ENCODE measurements at regions not wholly inside any gene's neighbourhood (a gene's known extent, or its start where the extent isn't known, plus 50 kb on each side); places are given as distances from the start of the nearest gene placed in this dataset.

- CTCF ChIA-PET: no interaction called here
- POLR2A ChIA-PET: no interaction called here
Observed at GRCh38 chr5:29994519-29994918, 1199.0 kb upstream of the CDH6 start.

GRCh38 chr5:29993286-29993685, 1200.2 kb upstream of the CDH6 start:
- H3K27ac ChIP-seq (ENCODE audit: insufficient read depth, low read depth, low read length): no peak overlapping the region
- no peak overlapping the region for H3K9ac ChIP-seq (replicated peaks; ENCODE audit: extremely low read depth, insufficient read depth, low read length)
- dilution Hi-C loops (cut with MboI; ENCODE audit: extremely low pct_ligation_motif_present, low sequenced_read_pairs) (no loop called here), intact Hi-C loops (cut with micrococcal nuclease) (no loop called here)
- no peaks in the 10 kb centered on the region for H3K9me1 ChIP-seq (replicated peaks; ENCODE audit: control insufficient read depth, extremely low read depth, insufficient read depth, low read length)
- DNase-seq (ENCODE audit: low read depth, low spot score): no peak
- no peak overlapping the region for H2AFZ ChIP-seq (ENCODE audit: low read depth, low read length)
- H3K4me1 ChIP-seq (ENCODE audit: control insufficient read depth, extremely low read depth, insufficient read depth, low read length): no peaks in the 10 kb centered on the region
- H3K27me3 ChIP-seq (ENCODE audit: control insufficient read depth in 2 of 2, insufficient read depth in 2 of 2, low read length in 2 of 2): no peaks in the 10 kb centered on the region
- FAIRE-seq: no peak
- H3K36me3 ChIP-seq (ENCODE audit: control insufficient read depth in 2 of 2, extremely low read depth in 1 of 2, insufficient read depth in 2 of 2, low read length in 2 of 2): no peaks in the 10 kb centered on the region
- no peaks in the 10 kb centered on the region for H4K20me1 ChIP-seq (replicated peaks; ENCODE audit: control insufficient read depth, extremely low read depth, insufficient read depth, low read length)
- no peak for TF ChIP-seq FOS (IDR thresholded peaks at IDR 0.05; ENCODE audit: borderline replicate concordance, insufficient read depth, low read length)
- no peak for TF ChIP-seq MYC (IDR thresholded peaks at IDR 0.05; ENCODE audit: low read depth, low read length)
- TF ChIP-seq EZH2 (IDR thresholded peaks at IDR 0.05; ENCODE audit: borderline replicate concordance, low read depth, low read length, severe bottlenecking): no peak
- no TSS peak for BruUV-seq (replicated peaks)
- H3K4me2 ChIP-seq (ENCODE audit: insufficient read depth, low read length): no peak overlapping the region
- POLR2A ChIA-PET: no interaction called here
- CTCF ChIA-PET: no interaction called here
- no peaks in the 10 kb centered on the region for H3K79me2 ChIP-seq (ENCODE audit: control insufficient read depth, insufficient read depth, low read length)
- peaks cover 8% of the 10 kb centered on the region for H3K9me3 ChIP-seq (replicated peaks; ENCODE audit: control insufficient read depth, insufficient read depth, low read length)
- no peak overlapping the region for H3K4me3 ChIP-seq (replicated peaks in 1 of 3; ENCODE audit: insufficient read depth in 1 of 3, low read depth in 1 of 3, low read length in 3 of 3)

More at GRCh38 chr5:29994519-29994918, 1199.0 kb upstream of the CDH6 start:
- Histone ChIP-seq H4K20me1 (replicated peaks; ENCODE audit: control insufficient read depth, extremely low read depth, insufficient read depth, low read length) (no peaks in the 10 kb centered on the region), H3K36me3 (ENCODE audit: control insufficient read depth in 2 of 2, extremely low read depth in 1 of 2, insufficient read depth in 2 of 2, low read length in 2 of 2) (no peaks in the 10 kb centered on the region), H3K4me2 (ENCODE audit: insufficient read depth, low read length) (no peak overlapping the region), H3K79me2 (ENCODE audit: control insufficient read depth, insufficient read depth, low read length) (no peaks in the 10 kb centered on the region), H3K27me3 (ENCODE audit: control insufficient read depth in 2 of 2, insufficient read depth in 2 of 2, low read length in 2 of 2) (no peaks in the 10 kb centered on the region), H3K4me1 (ENCODE audit: control insufficient read depth, extremely low read depth, insufficient read depth, low read length) (no peaks in the 10 kb centered on the region), H3K9me1 (replicated peaks; ENCODE audit: control insufficient read depth, extremely low read depth, insufficient read depth, low read length) (no peaks in the 10 kb centered on the region), H3K9me3 (replicated peaks; ENCODE audit: control insufficient read depth, insufficient read depth, low read length) (peaks cover 3% of the 10 kb centered on the region), H3K4me3 (replicated peaks in 1 of 3; ENCODE audit: insufficient read depth in 1 of 3, low read depth in 1 of 3, low read length in 3 of 3) (no peak overlapping the region), H2AFZ (ENCODE audit: low read depth, low read length) (no peak overlapping the region), H3K27ac (ENCODE audit: insufficient read depth, low read depth, low read length) (no peak overlapping the region), H3K9ac (replicated peaks; ENCODE audit: extremely low read depth, insufficient read depth, low read length) (no peak overlapping the region)
- no TSS peak for BruUV-seq (replicated peaks)
- dilution Hi-C loops (cut with MboI; ENCODE audit: extremely low pct_ligation_motif_present, low sequenced_read_pairs): no loop called here
- FAIRE-seq (no peak), DNase-seq (ENCODE audit: low read depth, low spot score) (no peak)
- intact Hi-C loops (cut with micrococcal nuclease): no loop called here
- TF ChIP-seq POLR2A (IDR thresholded peaks at IDR 0.05; ENCODE audit: low read depth, low read length) (no peak), MYC (IDR thresholded peaks at IDR 0.05; ENCODE audit: low read depth, low read length) (no peak)

All from endothelial cell of umbilical vein (primary cell).